ENCODE measurements at regions not wholly inside any gene's neighbourhood (a gene's known extent, or its start where the extent isn't known, plus 50 kb on each side); places are given as distances from the start of the nearest gene placed in this dataset.

DNA sequence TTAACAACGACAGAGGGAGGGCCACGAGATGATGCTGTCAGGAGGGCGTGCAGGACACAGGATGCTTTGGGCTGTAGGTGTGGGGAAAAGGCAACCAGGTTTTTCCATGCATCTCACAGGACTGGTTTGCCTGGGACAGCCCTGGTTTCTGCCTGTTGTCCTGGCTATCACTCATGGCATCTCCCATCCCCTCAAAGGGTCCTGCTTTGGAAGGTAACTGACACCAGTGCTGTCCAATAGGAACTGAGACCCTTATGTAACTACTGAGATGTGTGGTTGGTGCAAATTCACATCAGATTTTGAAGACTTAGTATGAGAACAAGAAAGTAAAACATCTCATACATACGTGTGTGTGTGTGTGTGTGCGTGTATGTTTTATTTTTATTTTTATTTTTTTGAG is 144.2 kb downstream of the URI1 start:
- WGBS, 2 donors: 69 to 71% methylated on average over 5 of the region's 5 CpGs
- DNase-seq: no peak

DNA sequence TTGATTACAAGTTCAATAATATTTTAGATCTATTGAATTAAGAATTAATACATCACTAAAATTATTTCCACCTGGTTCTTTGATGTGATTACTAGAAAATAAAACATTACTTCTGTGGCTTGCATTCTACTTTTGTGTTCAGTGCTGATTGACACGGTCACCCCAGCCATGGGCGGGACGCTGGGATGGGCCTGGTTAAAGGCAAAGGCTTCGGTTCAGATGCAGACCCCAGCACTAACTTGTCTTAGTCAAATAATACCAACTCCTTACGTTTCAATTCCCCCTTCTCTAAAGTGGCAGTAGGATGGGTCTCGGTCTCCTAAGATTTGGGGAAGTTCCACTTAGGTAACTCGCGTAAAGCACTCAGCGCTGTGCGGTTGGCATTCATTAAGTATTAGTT is 144.9 kb downstream of the URI1 start:
- Histone ChIP-seq H3K4me1 (no peaks in the 10 kb centered on the region), H3K9me3 (no peaks in the 10 kb centered on the region), H3K36me3 (no peaks in the 10 kb centered on the region), H3K27me3 (peaks cover 0 to 9% (median 0%) of the 10 kb centered on the region in 4 donors), H3K27ac (no peak overlapping the region), H3K4me3 (no peak overlapping the region)
- 85 to 87% methylated on average over 10 of the region's 10 CpGs for WGBS, 2 donors
- no peak for DNase-seq
- intact Hi-C loops (cut with DNase I): no loop called here
- no peak for TF ChIP-seq POLR2A (IDR thresholded peaks at IDR 0.05)
- TF ChIP-seq, protein P1, sequence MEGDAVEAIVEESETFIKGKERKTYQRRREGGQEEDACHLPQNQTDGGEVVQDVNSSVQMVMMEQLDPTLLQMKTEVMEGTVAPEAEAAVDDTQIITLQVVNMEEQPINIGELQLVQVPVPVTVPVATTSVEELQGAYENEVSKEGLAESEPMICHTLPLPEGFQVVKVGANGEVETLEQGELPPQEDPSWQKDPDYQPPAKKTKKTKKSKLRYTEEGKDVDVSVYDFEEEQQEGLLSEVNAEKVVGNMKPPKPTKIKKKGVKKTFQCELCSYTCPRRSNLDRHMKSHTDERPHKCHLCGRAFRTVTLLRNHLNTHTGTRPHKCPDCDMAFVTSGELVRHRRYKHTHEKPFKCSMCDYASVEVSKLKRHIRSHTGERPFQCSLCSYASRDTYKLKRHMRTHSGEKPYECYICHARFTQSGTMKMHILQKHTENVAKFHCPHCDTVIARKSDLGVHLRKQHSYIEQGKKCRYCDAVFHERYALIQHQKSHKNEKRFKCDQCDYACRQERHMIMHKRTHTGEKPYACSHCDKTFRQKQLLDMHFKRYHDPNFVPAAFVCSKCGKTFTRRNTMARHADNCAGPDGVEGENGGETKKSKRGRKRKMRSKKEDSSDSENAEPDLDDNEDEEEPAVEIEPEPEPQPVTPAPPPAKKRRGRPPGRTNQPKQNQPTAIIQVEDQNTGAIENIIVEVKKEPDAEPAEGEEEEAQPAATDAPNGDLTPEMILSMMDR (IDR thresholded peaks at IDR 0.05): no peak

More for the DNA sequence above, 144.2 kb downstream of the URI1 start:
- Histone ChIP-seq H3K27me3 (peaks cover 0 to 13% (median 0%) of the 10 kb centered on the region in 4 donors), H3K36me3 (no peaks in the 10 kb centered on the region), H3K4me3 (no peak overlapping the region), H3K9me3 (no peaks in the 10 kb centered on the region), H3K27ac (no peak overlapping the region), H3K4me1 (no peaks in the 10 kb centered on the region)
- TF ChIP-seq, protein P1 (IDR thresholded peaks at IDR 0.05): no peak
- no peak for TF ChIP-seq POLR2A (IDR thresholded peaks at IDR 0.05)
- intact Hi-C loops (cut with DNase I): no loop called here

DNA sequence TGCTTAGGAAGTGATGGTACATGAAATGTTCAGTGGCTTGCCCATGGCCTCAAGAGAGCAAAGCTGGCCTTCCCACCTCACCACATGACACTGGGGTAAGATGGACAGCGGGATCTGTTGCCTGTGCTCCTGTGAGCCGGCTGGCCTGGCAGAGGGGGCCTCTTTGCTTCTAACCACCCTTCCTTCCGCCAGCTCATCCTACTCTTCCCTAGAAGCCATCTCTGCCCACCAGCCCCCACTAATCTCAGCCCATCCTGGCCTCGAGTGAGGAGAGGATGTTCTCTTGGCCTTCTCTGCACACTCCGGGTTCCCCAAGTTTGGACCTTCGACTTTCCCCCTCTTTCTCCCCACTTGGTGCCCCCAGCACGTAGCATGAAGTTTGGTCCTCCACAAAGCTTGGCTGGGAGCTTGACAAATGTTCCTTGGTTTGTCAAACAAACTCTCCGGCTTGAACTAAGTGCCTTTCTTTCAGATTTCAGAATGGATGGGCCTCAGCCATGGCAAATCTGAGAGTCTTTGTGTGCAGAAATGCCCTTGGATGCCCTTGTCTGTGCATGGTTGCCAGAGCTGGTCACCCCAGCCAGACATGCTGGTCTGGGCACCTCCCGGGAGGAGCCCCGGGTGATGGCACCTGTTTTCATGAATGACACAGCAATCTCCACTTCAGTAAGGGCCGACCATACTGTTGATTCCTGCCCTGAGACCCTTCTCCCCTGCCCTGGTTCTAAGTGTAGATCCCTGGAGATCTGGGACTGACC is 145.5 kb downstream of the URI1 start:
- intact Hi-C loops (cut with DNase I): no loop called here
- no peak for DNase-seq
- H3K4me1 ChIP-seq: no peaks in the 10 kb centered on the region
- H3K27ac ChIP-seq: no peak overlapping the region
- no peak overlapping the region for H3K4me3 ChIP-seq
- TF ChIP-seq, protein P1 (IDR thresholded peaks at IDR 0.05): no peak
- no peak for TF ChIP-seq POLR2A (IDR thresholded peaks at IDR 0.05)
- H3K9me3 ChIP-seq: no peaks in the 10 kb centered on the region
- no peaks in the 10 kb centered on the region for H3K36me3 ChIP-seq
- WGBS, 2 donors: 73 to 78% methylated on average over 9 to 11 of the region's 11 CpGs
- peaks cover 0 to 8% (median 0%) of the 10 kb centered on the region in 4 donors for H3K27me3 ChIP-seq

DNA sequence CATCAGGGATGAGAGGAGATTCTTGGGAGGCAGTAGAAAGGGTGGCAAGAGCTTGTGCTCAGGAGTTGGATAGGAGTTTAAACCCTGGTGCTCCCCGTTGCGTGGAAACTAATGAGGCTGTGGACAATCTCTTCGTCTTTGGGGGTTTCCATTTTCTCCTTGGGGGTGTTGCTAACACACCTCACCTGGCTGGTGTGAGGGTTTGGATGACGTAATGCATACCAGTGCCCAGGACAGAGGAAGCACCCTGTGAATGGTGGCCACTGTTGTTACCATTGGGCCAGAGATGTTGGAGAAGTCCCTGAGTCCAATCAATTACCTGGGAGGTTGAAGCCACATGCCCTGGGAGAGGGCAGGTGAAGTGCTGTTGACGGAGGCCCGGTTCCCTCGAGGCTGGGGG is 146.5 kb downstream of the URI1 start:
- TF ChIP-seq, protein P1 (IDR thresholded peaks at IDR 0.05): no peak
- TF ChIP-seq POLR2A (IDR thresholded peaks at IDR 0.05): no peak
- Histone ChIP-seq H3K27me3 (peaks cover 0 to 8% (median 0%) of the 10 kb centered on the region in 4 donors), H3K4me3 (no peak overlapping the region), H3K36me3 (no peaks in the 10 kb centered on the region), H3K4me1 (no peaks in the 10 kb centered on the region), H3K27ac (no peak overlapping the region), H3K9me3 (no peaks in the 10 kb centered on the region)
- no peak for DNase-seq
- 66 to 86% methylated on average over 3 to 5 of the region's 7 CpGs for WGBS, 2 donors
- intact Hi-C loops (cut with DNase I): no loop called here

DNA sequence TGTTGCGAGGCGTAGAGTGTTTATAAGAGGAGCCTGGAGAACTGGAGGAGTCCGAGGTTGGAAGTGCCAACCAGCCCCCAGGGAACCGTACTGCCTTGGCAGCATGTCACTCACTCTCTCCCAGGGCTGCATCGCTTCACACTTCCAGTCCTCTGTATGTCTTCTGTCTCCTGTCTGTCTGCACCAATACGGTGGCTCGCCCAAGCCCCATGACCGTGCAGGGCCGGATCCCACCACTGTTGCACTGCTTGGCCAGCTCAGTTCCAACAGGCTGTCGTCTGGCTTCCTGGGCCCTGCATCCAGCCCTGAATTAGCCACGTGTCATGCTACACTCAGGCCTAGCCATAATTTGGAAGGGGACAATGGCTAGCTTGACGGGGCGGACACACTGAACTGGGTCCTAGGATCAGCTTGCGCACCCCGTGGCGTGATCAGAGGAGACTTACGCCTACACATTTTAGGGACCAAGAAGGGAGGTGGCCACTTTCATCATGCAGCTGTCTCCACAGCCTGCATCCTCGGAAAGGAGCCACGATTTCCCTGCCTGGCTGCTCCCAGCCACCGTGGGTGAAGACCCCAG is 147.1 kb downstream of the URI1 start:
- no peaks in the 10 kb centered on the region for H3K9me3 ChIP-seq
- H3K4me1 ChIP-seq: no peaks in the 10 kb centered on the region
- intact Hi-C loops (cut with DNase I): no loop called here
- no peak for DNase-seq
- 86 to 87% methylated on average over 15 to 17 of the region's 20 CpGs for WGBS, 2 donors
- H3K27me3 ChIP-seq: peaks cover 0 to 8% (median 0%) of the 10 kb centered on the region in 4 donors
- H3K36me3 ChIP-seq: no peaks in the 10 kb centered on the region
- H3K27ac ChIP-seq: no peak overlapping the region
- TF ChIP-seq, protein P1 (IDR thresholded peaks at IDR 0.05): no peak
- no peak for TF ChIP-seq POLR2A (IDR thresholded peaks at IDR 0.05)
- no peak overlapping the region for H3K4me3 ChIP-seq

Measured in esophagus squamous epithelium (tissue), 5 donors.